OCI-LY1 (cell line): ENCODE measurements at regions not wholly inside any gene's neighbourhood (a gene's known extent, or its start where the extent isn't known, plus 50 kb on each side); places are given as distances from the start of the nearest gene placed in this dataset.

Experiments
- H2AFZ ChIP-seq: fragments of 200-600 bp; sonication (generic), shearing (Covaris generic); 2 replicates; pipeline ENCODE4 v1.6.0; 2014; ENCODE audit warnings: antibody characterized with exemption, mild to moderate bottlenecking, low read length
- H3F3A ChIP-seq: fragments of 200-600 bp; sonication (generic), shearing (Covaris generic); 2 replicates; pipeline ENCODE4 v1.6.0; 2014; ENCODE audit warnings: mild to moderate bottlenecking, antibody characterized with exemption, low read length, moderate library complexity; ENCODE audit not compliant: insufficient read depth
- H3K27ac ChIP-seq: fragments of 200-600 bp; sonication (generic); 2 replicates; pipeline ENCODE4 v1.5.1; 2014; ENCODE audit warnings: low read length, mixed run types, mild to moderate bottlenecking, low read depth; ENCODE audit not compliant: poor library complexity, severe bottlenecking
- H3K27me3 ChIP-seq: fragments of 200-600 bp; sonication (generic); 2 replicates; pipeline ENCODE4 v1.6.0; 2014; ENCODE audit warnings: antibody characterized with exemption, mild to moderate bottlenecking, low read length, moderate library complexity; ENCODE audit not compliant: insufficient read depth
- H3K36me3 ChIP-seq: fragments of 200-600 bp; sonication (generic); 2 replicates; pipeline ENCODE4 v1.6.1; 2014; ENCODE audit warnings: mild to moderate bottlenecking, antibody characterized with exemption, low read length, moderate library complexity, mixed read lengths; ENCODE audit not compliant: insufficient read depth
- H3K4me1 ChIP-seq: fragments of 200-600 bp; sonication (generic); 2 replicates; pipeline ENCODE4 v1.5.1; 2014; ENCODE audit warnings: mild to moderate bottlenecking, low read length, moderate library complexity; ENCODE audit not compliant: insufficient read depth, severe bottlenecking
- H3K4me2 ChIP-seq: fragments of 200-600 bp; sonication (generic), shearing (Covaris generic); 2 replicates; pipeline ENCODE4 v1.6.1; 2014; ENCODE audit warnings: low read length
- H3K4me3 ChIP-seq: fragments of 200-600 bp; sonication (generic); 2 replicates; pipeline ENCODE4 v1.5.1; 2014; ENCODE audit warnings: low read length, low read depth, mild to moderate bottlenecking, mixed read lengths; ENCODE audit not compliant: poor library complexity, severe bottlenecking
- H3K79me2 ChIP-seq: fragments of 200-600 bp; shearing (Covaris generic); 2 replicates; pipeline ENCODE4 v1.6.1; 2016; ENCODE audit warnings: mixed run types, low read length, mixed read lengths; ENCODE audit not compliant: insufficient read depth
- H3K9ac ChIP-seq: fragments of 200-600 bp; sonication (generic), shearing (Covaris generic); 2 replicates; pipeline ENCODE4 v1.6.1; 2014; ENCODE audit warnings: mild to moderate bottlenecking, low read length, mixed read lengths
- H3K9me2 ChIP-seq: fragments of 200-600 bp; sonication (generic), shearing (Covaris generic); 2 replicates; pipeline ENCODE4 v1.6.1; 2014; ENCODE audit warnings: low read depth, mild to moderate bottlenecking, low read length, mixed read lengths
- H3K9me3 ChIP-seq: fragments of 200-600 bp; shearing (Covaris generic); 2 replicates; pipeline ENCODE4 v1.6.1; 2014; ENCODE audit warnings: low read length, mixed read lengths
- H4K20me1 ChIP-seq: fragments of 200-600 bp; sonication (generic), shearing (Covaris generic); 2 replicates; pipeline ENCODE4 v1.6.0; 2016; ENCODE audit warnings: mild to moderate bottlenecking, low read length; ENCODE audit not compliant: insufficient read depth
- CTCF ChIP-seq: fragments of 200-600 bp; sonication (generic), shearing (Covaris generic); IDR thresholded peaks from 2 replicates; pipeline ENCODE4 v1.5.1; 2017; ENCODE audit warnings: mild to moderate bottlenecking, antibody characterized with exemption, low read length, moderate library complexity, mixed read lengths
- EZH2 ChIP-seq: fragments of 200-600 bp; sonication (generic), shearing (Covaris generic); IDR thresholded peaks from 2 replicates; pipeline ENCODE4 v1.8.0; 2017; ENCODE audit warnings: borderline replicate concordance, mixed run types, mild to moderate bottlenecking, antibody characterized with exemption, low read length, moderate library complexity, mixed read lengths

GRCh38 chr3:83092521-83093221 lies 1331.2 kb upstream of the GBE1 start:
- Histone ChIP-seq H3F3A (no peaks in the 10 kb centered on the region), H3K9me3 (no peaks in the 10 kb centered on the region), H3K9me2 (no peaks in the 10 kb centered on the region), H3K27ac (no peak overlapping the region), H3K9ac (no peak overlapping the region), H3K79me2 (no peaks in the 10 kb centered on the region), H3K4me1 (no peaks in the 10 kb centered on the region), H2AFZ (peak overlapping the region; percentile 85; the same call in 1 of the 2 replicates), H3K27me3 (no peaks in the 10 kb centered on the region), H3K36me3 (no peaks in the 10 kb centered on the region), H3K4me3 (no peak overlapping the region), H4K20me1 (no peaks in the 10 kb centered on the region), H3K4me2 (no peak overlapping the region)
- no peak for TF ChIP-seq EZH2
- TF ChIP-seq CTCF, result no peak

- Histone ChIP-seq H3K4me3 (no peak overlapping the region), H3K9me3 (no peaks in the 10 kb centered on the region), H3K27ac (no peak overlapping the region), H3K36me3 (no peaks in the 10 kb centered on the region), H3K9me2 (no peaks in the 10 kb centered on the region), H3F3A (no peaks in the 10 kb centered on the region), H3K9ac (no peak overlapping the region), H3K4me2 (no peak overlapping the region), H2AFZ (no peak overlapping the region), H3K79me2 (no peaks in the 10 kb centered on the region), H4K20me1 (no peaks in the 10 kb centered on the region), H3K4me1 (no peaks in the 10 kb centered on the region), H3K27me3 (no peaks in the 10 kb centered on the region)
- no peak for TF ChIP-seq CTCF
- no peak for TF ChIP-seq EZH2
These were observed 1314.6 kb upstream of the GBE1 start for GRCh38 chr3:83076041-83076440.

GRCh38 chr3:83074485-83074884 lies 1313.0 kb upstream of the GBE1 start:
- no peaks in the 10 kb centered on the region for H3K79me2 ChIP-seq
- TF ChIP-seq EZH2 (no peak), CTCF (no peak)

More at GRCh38 chr3:83074485-83074884, 1313.0 kb upstream of the GBE1 start:
- no peak overlapping the region for H2AFZ ChIP-seq
- no peak overlapping the region for H3K4me3 ChIP-seq
- H3K9me3 ChIP-seq, result no peaks in the 10 kb centered on the region
- no peaks in the 10 kb centered on the region for H3F3A ChIP-seq
- H3K9me2 ChIP-seq, result no peaks in the 10 kb centered on the region
- H3K9ac ChIP-seq, result no peak overlapping the region
- no peaks in the 10 kb centered on the region for H4K20me1 ChIP-seq
- H3K36me3 ChIP-seq, result no peaks in the 10 kb centered on the region
- no peaks in the 10 kb centered on the region for H3K27me3 ChIP-seq
- no peak overlapping the region for H3K4me2 ChIP-seq
- H3K4me1 ChIP-seq, result no peaks in the 10 kb centered on the region
- no peak overlapping the region for H3K27ac ChIP-seq
